Type B pancreatic cell (in vitro differentiated cells): ENCODE measurements at regions not wholly inside any gene's neighbourhood (a gene's known extent, or its start where the extent isn't known, plus 50 kb on each side); places are given as distances from the start of the nearest gene placed in this dataset.

Experiments used
- DNase-seq: peaks from one replicate; pipeline ENCODE4 v3.0.0; 2021; ENCODE audit warnings: mixed read lengths; ENCODE audit not compliant: unreplicated experiment; ENCODE audit errors: extremely low spot score
- H3K27ac Mint-ChIP-seq: 2 replicates; pipeline ENCODE4 v1.8.0; 2021; ENCODE audit warnings: mild to moderate bottlenecking, mixed read lengths
- H3K27me3 Mint-ChIP-seq: 2 replicates; pipeline ENCODE4 v1.8.0; 2021; ENCODE audit warnings: mixed read lengths
- H3K36me3 Mint-ChIP-seq: 2 replicates; pipeline ENCODE4 v1.8.0; 2021; ENCODE audit warnings: mixed read lengths
- H3K4me1 Mint-ChIP-seq: one replicate; pipeline ENCODE4 v1.8.0; 2021; ENCODE audit warnings: mixed read lengths; ENCODE audit not compliant: unreplicated experiment
- H3K4me3 Mint-ChIP-seq: 2 replicates; pipeline ENCODE4 v1.8.0; 2021; ENCODE audit warnings: mild to moderate bottlenecking, mixed read lengths
- H3K9me3 Mint-ChIP-seq: 2 replicates; pipeline ENCODE4 v1.8.0; 2021; ENCODE audit warnings: mixed read lengths
- CTCF ChIP-seq: fragments of 200-600 bp; sonication (generic); conservative IDR thresholded peaks from 2 replicates; pipeline ENCODE4 v1.5.0; 2021; ENCODE audit warnings: antibody characterized with exemption, mild to moderate bottlenecking

DNA sequence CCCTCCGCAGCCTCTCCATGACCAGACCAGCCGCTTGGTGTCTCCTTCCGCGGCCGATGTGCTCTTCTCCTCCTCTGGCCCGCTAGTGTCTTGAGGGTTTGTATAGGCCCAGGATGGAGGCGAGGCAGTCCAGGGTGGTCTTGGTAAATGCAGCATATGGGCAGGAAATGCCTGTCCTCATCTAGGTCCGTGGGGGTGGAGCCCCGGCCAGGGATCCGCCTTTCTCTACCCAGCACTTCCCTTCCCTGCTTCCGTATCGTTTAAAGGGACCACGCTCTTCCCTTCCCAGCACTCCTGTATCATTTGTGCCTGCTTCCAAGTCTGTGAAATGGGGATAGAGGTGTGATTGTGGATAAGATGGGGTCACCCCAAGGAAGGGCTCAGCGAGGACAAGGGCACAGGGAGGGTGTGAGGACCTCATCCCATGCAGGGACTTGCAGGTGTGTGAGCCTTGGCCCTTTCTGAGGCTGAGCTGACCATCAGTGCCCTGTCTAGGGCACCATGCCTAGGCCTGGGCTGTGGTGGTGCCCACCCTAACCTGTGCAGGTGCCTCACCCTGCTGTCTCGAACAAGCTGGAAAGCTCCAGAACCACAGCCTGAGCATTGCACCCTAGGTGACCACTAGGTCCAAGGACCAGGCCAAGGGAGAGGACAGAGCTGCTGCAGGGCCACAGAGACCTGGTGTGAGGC, 326.8 kb upstream of the RTL1 start:
- H3K27ac Mint-ChIP-seq, result no peak overlapping the region
- peak; percentile 50 for DNase-seq

DNA sequence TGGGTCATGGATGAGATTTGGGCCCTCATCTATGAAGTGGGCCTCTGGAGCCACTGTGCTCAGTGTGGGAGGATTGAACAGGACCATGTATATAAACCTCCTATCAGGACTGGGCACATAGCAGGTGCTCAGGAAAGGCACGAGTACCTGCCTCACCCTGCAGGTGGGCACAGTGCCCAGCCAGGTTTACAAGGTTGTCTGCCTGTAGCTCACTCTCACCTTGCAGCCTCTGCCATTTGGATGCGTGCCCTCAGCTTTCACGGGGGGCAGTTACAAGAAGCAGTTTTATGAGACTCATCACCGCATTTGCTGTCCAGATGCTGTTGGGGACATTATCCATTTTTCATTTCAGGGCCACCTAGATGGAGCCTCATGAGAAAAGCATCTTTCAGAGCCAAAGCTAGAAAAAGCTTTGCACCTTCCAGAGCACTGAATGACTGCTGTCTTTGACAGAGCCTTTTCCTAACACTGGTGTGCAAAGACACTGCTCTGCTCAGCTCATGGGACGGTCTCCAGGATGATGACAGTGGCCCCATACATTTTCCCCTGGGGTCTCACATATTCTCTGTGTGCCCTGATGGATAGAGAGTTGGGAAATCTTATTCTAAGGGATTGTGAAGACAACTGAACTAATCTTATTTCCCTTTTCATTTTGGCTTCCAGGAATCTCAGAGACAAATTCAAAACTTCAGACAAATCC, 327.5 kb upstream of the RTL1 start:
- no peak overlapping the region for H3K4me3 Mint-ChIP-seq
- no peak overlapping the region for H3K27ac Mint-ChIP-seq
- no peak for TF ChIP-seq CTCF
- H3K9me3 Mint-ChIP-seq, result no peaks in the 10 kb centered on the region
- H3K27me3 Mint-ChIP-seq, result no peaks in the 10 kb centered on the region
- H3K4me1 Mint-ChIP-seq, result peaks cover 10% of the 10 kb centered on the region
- H3K36me3 Mint-ChIP-seq, result no peaks in the 10 kb centered on the region
- DNase-seq, result peak; percentile 39

More for the DNA sequence above, 326.8 kb upstream of the RTL1 start:
- H3K27me3 Mint-ChIP-seq, result no peaks in the 10 kb centered on the region
- no peaks in the 10 kb centered on the region for H3K9me3 Mint-ChIP-seq
- no peak overlapping the region for H3K4me3 Mint-ChIP-seq
- H3K4me1 Mint-ChIP-seq, result peaks cover 14% of the 10 kb centered on the region
- TF ChIP-seq CTCF, result no peak
- no peaks in the 10 kb centered on the region for H3K36me3 Mint-ChIP-seq

DNA sequence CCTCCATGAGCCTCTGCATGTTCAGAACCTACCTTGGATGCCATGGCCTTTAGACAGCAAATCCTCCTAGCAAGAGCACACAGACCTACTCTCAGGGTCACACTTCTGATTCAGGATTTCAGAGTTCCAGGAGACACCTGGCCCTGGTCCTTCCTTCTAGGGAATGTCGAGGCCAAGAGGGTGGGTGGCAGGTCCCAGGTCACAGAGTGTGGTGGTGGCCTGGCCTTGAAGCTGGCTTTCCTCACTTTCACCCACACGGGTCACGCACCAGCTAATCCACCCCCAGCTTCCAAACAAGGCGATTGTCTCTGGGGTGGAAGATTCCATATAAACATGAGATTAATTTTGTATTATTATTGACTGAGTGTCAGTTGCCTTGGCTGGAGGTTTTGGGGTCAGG, 328.3 kb upstream of the RTL1 start:
- no peak overlapping the region for H3K27ac Mint-ChIP-seq

GRCh38 chr14:101232340-101233020, 328.8 kb upstream of the DIO3 start:
- Mint-ChIP-seq H3K9me3 (no peaks in the 10 kb centered on the region), H3K4me3 (no peak overlapping the region), H3K27ac (no peak overlapping the region), H3K36me3 (no peaks in the 10 kb centered on the region), H3K4me1 (peaks cover 10% of the 10 kb centered on the region), H3K27me3 (no peaks in the 10 kb centered on the region)
- peak; percentile 58 for DNase-seq
- no peak for TF ChIP-seq CTCF

More for the DNA sequence above, 328.3 kb upstream of the RTL1 start:
- TF ChIP-seq CTCF, result no peak
- Mint-ChIP-seq H3K36me3 (no peaks in the 10 kb centered on the region), H3K4me1 (peaks cover 10% of the 10 kb centered on the region), H3K27me3 (no peaks in the 10 kb centered on the region), H3K9me3 (no peaks in the 10 kb centered on the region), H3K4me3 (no peak overlapping the region)
- peak; percentile 48 for DNase-seq

DNA sequence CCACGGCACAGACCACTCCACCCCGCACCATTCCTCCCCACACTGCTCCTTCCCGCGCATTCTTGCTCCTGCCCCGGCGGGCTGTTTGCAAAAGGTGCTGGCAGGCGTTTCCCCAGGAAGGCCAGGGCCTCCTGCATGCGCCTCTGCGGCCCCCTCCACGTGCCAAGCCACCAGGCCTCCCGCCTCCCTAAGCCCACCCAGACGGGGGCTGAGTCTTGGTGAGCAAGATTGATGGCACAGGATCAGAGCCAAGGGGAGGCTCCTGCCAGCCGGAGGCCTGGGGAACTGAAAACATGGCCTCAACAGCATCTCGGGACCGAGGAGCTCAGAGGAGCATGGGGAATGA, 328.3 kb upstream of the DIO3 start:
- H3K4me1 Mint-ChIP-seq, result peaks cover 10% of the 10 kb centered on the region

More for the DNA sequence above, 328.3 kb upstream of the DIO3 start:
- Mint-ChIP-seq H3K9me3 (no peaks in the 10 kb centered on the region), H3K27ac (no peak overlapping the region), H3K27me3 (no peaks in the 10 kb centered on the region), H3K4me3 (no peak overlapping the region), H3K36me3 (no peaks in the 10 kb centered on the region)
- no peak for TF ChIP-seq CTCF
- DNase-seq, result no peak
